GM12892 (cell line): ENCODE measurements at regions not wholly inside any gene's neighbourhood (a gene's known extent, or its start where the extent isn't known, plus 50 kb on each side); places are given as distances from the start of the nearest gene placed in this dataset.

Experiments used
- POLR2A ChIP-seq: IDR thresholded peaks from 2 replicates; pipeline ENCODE4 v1.6.1; 2011; ENCODE audit warnings: low read depth, low read length, control low read depth
- POLR2AphosphoS5 ChIP-seq: IDR thresholded peaks from 2 replicates; pipeline ENCODE4 v1.6.1; 2011; ENCODE audit warnings: low read depth, low read length, control low read depth

- TF ChIP-seq POLR2AphosphoS5 (no peak), POLR2A (no peak)
Observed at GRCh38 chr22:49229483-49230193, 598.0 kb downstream of the BRD1 start.
